Endodermal cell (in vitro differentiated cells): ENCODE measurements at regions not wholly inside any gene's neighbourhood (a gene's known extent, or its start where the extent isn't known, plus 50 kb on each side); places are given as distances from the start of the nearest gene placed in this dataset.

Experiments used
- DNase-seq: peaks from one replicate; pipeline ENCODE4 v3.0.0-alpha.2; 2017
- H3K27ac ChIP-seq: 2 replicates; pipeline ENCODE4 v1.5.1; 2013; ENCODE audit warnings: mild to moderate bottlenecking, low read depth, low read length, moderate library complexity
- H3K27me3 ChIP-seq: 2 replicates; pipeline ENCODE4 v1.6.1; 2013; ENCODE audit warnings: mild to moderate bottlenecking, low read length, moderate library complexity; ENCODE audit not compliant: insufficient read depth, control insufficient read depth, poor library complexity, severe bottlenecking
- H3K36me3 ChIP-seq: 2 replicates; pipeline ENCODE4 v1.7.0; 2013; ENCODE audit warnings: mild to moderate bottlenecking, low read length, moderate library complexity; ENCODE audit not compliant: control insufficient read depth, insufficient read depth
- H3K4me1 ChIP-seq: one replicate; pipeline ENCODE4 v1.7.0; 2013; ENCODE audit warnings: low read length; ENCODE audit not compliant: control insufficient read depth, insufficient read depth
- H3K4me3 ChIP-seq: 2 replicates; pipeline ENCODE4 v1.5.1; 2013; ENCODE audit warnings: mild to moderate bottlenecking, low read length, moderate library complexity
- H3K9ac ChIP-seq: 2 replicates; pipeline ENCODE4 v1.6.1; 2013; ENCODE audit warnings: mild to moderate bottlenecking, low read length, moderate library complexity; ENCODE audit not compliant: poor library complexity, severe bottlenecking; ENCODE audit errors: extremely low read depth
- H3K9me3 ChIP-seq: 2 replicates; pipeline ENCODE4 v1.6.1; 2013; ENCODE audit warnings: mild to moderate bottlenecking, low read length, moderate library complexity; ENCODE audit not compliant: control insufficient read depth
- H3K27ac Mint-ChIP-seq: 2 replicates; pipeline ENCODE4 v1.8.0; 2020; ENCODE audit warnings: mixed read lengths
- H3K27me3 Mint-ChIP-seq: 2 replicates; pipeline ENCODE4 v1.8.0; 2021; ENCODE audit warnings: mild to moderate bottlenecking, mixed read lengths; ENCODE audit not compliant: insufficient read depth
- H3K36me3 Mint-ChIP-seq: 2 replicates; pipeline ENCODE4 v1.8.0; 2020; ENCODE audit warnings: low read depth, mixed read lengths
- H3K4me1 Mint-ChIP-seq: 2 replicates; pipeline ENCODE4 v1.8.0; 2020; ENCODE audit warnings: mixed read lengths
- H3K4me3 Mint-ChIP-seq: 2 replicates; pipeline ENCODE4 v1.8.0; 2020; ENCODE audit warnings: mild to moderate bottlenecking, moderate library complexity, mixed read lengths
- H3K9me3 Mint-ChIP-seq: 2 replicates; pipeline ENCODE4 v1.8.0; 2020; ENCODE audit warnings: mild to moderate bottlenecking, mixed read lengths
- CTCF ChIP-seq: fragments of 200-600 bp; sonication (generic); conservative IDR thresholded peaks from 2 replicates; pipeline ENCODE4 v1.5.0; 2021; ENCODE audit warnings: antibody characterized with exemption, mild to moderate bottlenecking
- WGBS, 2 experiments: methylation state at CpG; one replicate each; pipeline versions ENCODE4 v1.1.5 to v1.1.7; 2013; ENCODE audit warnings: missing lambda C conversion rate in 2 of 2, mixed read lengths in 1 of 2; ENCODE audit not compliant: insufficient coverage in 1 of 2, insufficient read length in 1 of 2; 5-methylcytosine and 5-hydroxymethylcytosine counted together

GRCh38 chr18:7298149-7298548 is 67.3 kb downstream of the LRRC30 start:
- H3K27me3 ChIP-seq = no peaks in the 10 kb centered on the region
- H3K36me3 ChIP-seq = no peaks in the 10 kb centered on the region
- no peak overlapping the region for H3K4me3 ChIP-seq
- no peak overlapping the region for H3K27ac Mint-ChIP-seq
- no peak overlapping the region for H3K4me3 Mint-ChIP-seq
- no peaks in the 10 kb centered on the region for H3K36me3 Mint-ChIP-seq
- H3K4me1 Mint-ChIP-seq = no peaks in the 10 kb centered on the region
- no peaks in the 10 kb centered on the region for H3K27me3 Mint-ChIP-seq
- H3K9me3 ChIP-seq = peaks cover 43% of the 10 kb centered on the region
- no peak for DNase-seq
- no peak overlapping the region for H3K9ac ChIP-seq
- H3K9me3 Mint-ChIP-seq = peaks cover 36% of the 10 kb centered on the region
- TF ChIP-seq CTCF = peak; percentile 24
- no peak overlapping the region for H3K27ac ChIP-seq
- no peaks in the 10 kb centered on the region for H3K4me1 ChIP-seq

- Mint-ChIP-seq H3K27me3 (no peaks in the 10 kb centered on the region), H3K36me3 (no peaks in the 10 kb centered on the region), H3K4me3 (no peak overlapping the region), H3K9me3 (peaks cover 21% of the 10 kb centered on the region), H3K27ac (no peak overlapping the region), H3K4me1 (peaks cover 3% of the 10 kb centered on the region)
- Histone ChIP-seq H3K27ac (no peak overlapping the region), H3K9ac (no peak overlapping the region), H3K27me3 (no peaks in the 10 kb centered on the region), H3K4me1 (no peaks in the 10 kb centered on the region), H3K4me3 (no peak overlapping the region), H3K36me3 (no peaks in the 10 kb centered on the region), H3K9me3 (peaks cover 29% of the 10 kb centered on the region)
- DNase-seq = no peak
- 93 to 100% methylated on average over 1 of the region's 1 CpG for WGBS, 2 experiments
- no peak for TF ChIP-seq CTCF
These were observed 70.2 kb downstream of the LRRC30 start for GRCh38 chr18:7301094-7301493.

GRCh38 chr18:7303316-7304060 is 72.6 kb downstream of the LRRC30 start:
- Histone ChIP-seq H3K4me1 (no peaks in the 10 kb centered on the region), H3K9ac (no peak overlapping the region), H3K4me3 (no peak overlapping the region), H3K27ac (no peak overlapping the region), H3K9me3 (peaks cover 29% of the 10 kb centered on the region), H3K27me3 (no peaks in the 10 kb centered on the region), H3K36me3 (no peaks in the 10 kb centered on the region)
- WGBS, 2 experiments = 92 to 93% methylated on average over 2 to 4 of the region's 4 CpGs
- peaks cover 3% of the 10 kb centered on the region for H3K4me1 Mint-ChIP-seq
- peaks cover 19% of the 10 kb centered on the region for H3K9me3 Mint-ChIP-seq
- no peak overlapping the region for H3K27ac Mint-ChIP-seq
- no peaks in the 10 kb centered on the region for H3K27me3 Mint-ChIP-seq
- no peaks in the 10 kb centered on the region for H3K36me3 Mint-ChIP-seq
- no peak overlapping the region for H3K4me3 Mint-ChIP-seq
- no peak for TF ChIP-seq CTCF
- DNase-seq = no peak
